ENCODE measurements at regions not wholly inside any gene's neighbourhood (a gene's known extent, or its start where the extent isn't known, plus 50 kb on each side); places are given as distances from the start of the nearest gene placed in this dataset.

- Mint-ChIP-seq H3K9me3 (no peaks in the 10 kb centered on the region), H3K27ac (no peak overlapping the region), H3K4me1 (no peaks in the 10 kb centered on the region), H3K27me3 (peaks cover 34% of the 10 kb centered on the region), H3K36me3 (no peaks in the 10 kb centered on the region), H3K4me3 (no peak overlapping the region)
- DNase-seq = no peak
- CTCF ChIA-PET = interaction anchor here (1.8 kb wide), 1 partner anchor 12 kb away, joined by 4 read pairs; no protein-coding TSS in a partner anchor
Observed at GRCh38 chr2:200744201-200744602, 67.5 kb upstream of the BZW1 start.

GRCh38 chr2:200746301-200746700 lies 65.4 kb upstream of the BZW1 start:
- H3K27ac Mint-ChIP-seq = no peak overlapping the region
- no peaks in the 10 kb centered on the region for H3K36me3 Mint-ChIP-seq
- peaks cover 31% of the 10 kb centered on the region for H3K27me3 Mint-ChIP-seq
- no peak overlapping the region for H3K4me3 Mint-ChIP-seq
- CTCF ChIA-PET = no interaction called here
- no peaks in the 10 kb centered on the region for H3K9me3 Mint-ChIP-seq
- H3K4me1 Mint-ChIP-seq = no peaks in the 10 kb centered on the region
- no peak for DNase-seq

GRCh38 chr2:200747668-200748618 lies 63.8 kb upstream of the BZW1 start:
- H3K4me1 Mint-ChIP-seq = no peaks in the 10 kb centered on the region
- no peak overlapping the region for H3K4me3 Mint-ChIP-seq
- CTCF ChIA-PET = interaction anchor here (0.9 to 1.5 kb wide), 2 partner anchors 17 to 34 kb away, joined by 3 read pairs; no protein-coding TSS in a partner anchor
- DNase-seq = no peak
- no peaks in the 10 kb centered on the region for H3K36me3 Mint-ChIP-seq
- H3K9me3 Mint-ChIP-seq = no peaks in the 10 kb centered on the region
- no peak overlapping the region for H3K27ac Mint-ChIP-seq
- peaks cover 32% of the 10 kb centered on the region for H3K27me3 Mint-ChIP-seq

- H3K27ac Mint-ChIP-seq = no peak overlapping the region
- CTCF ChIA-PET = interaction anchor here (1.5 kb wide), 1 partner anchor 16 kb away, joined by 3 read pairs; no protein-coding TSS in a partner anchor
- no peaks in the 10 kb centered on the region for H3K36me3 Mint-ChIP-seq
- no peak overlapping the region for H3K4me3 Mint-ChIP-seq
- no peaks in the 10 kb centered on the region for H3K9me3 Mint-ChIP-seq
- no peak for DNase-seq
- no peaks in the 10 kb centered on the region for H3K4me1 Mint-ChIP-seq
- peaks cover 30% of the 10 kb centered on the region for H3K27me3 Mint-ChIP-seq
Observed at GRCh38 chr2:200748779-200749178, 62.9 kb upstream of the BZW1 start.

GRCh38 chr2:200749631-200750322 lies 61.9 kb upstream of the BZW1 start:
- Mint-ChIP-seq H3K36me3 (no peaks in the 10 kb centered on the region), H3K4me3 (no peak overlapping the region), H3K27ac (no peak overlapping the region), H3K9me3 (no peaks in the 10 kb centered on the region), H3K4me1 (no peaks in the 10 kb centered on the region), H3K27me3 (peaks cover 35% of the 10 kb centered on the region)
- DNase-seq = no peak
- CTCF ChIA-PET = no interaction called here

GRCh38 chr2:200750323-200750910 lies 61.3 kb upstream of the BZW1 start:
- peaks cover 40% of the 10 kb centered on the region for H3K27me3 Mint-ChIP-seq
- no peaks in the 10 kb centered on the region for H3K4me1 Mint-ChIP-seq
- no peaks in the 10 kb centered on the region for H3K36me3 Mint-ChIP-seq
- H3K27ac Mint-ChIP-seq = no peak overlapping the region
- no peaks in the 10 kb centered on the region for H3K9me3 Mint-ChIP-seq
- H3K4me3 Mint-ChIP-seq = no peak overlapping the region
- CTCF ChIA-PET = interaction anchor here (0.7 kb wide), 1 partner anchor 689 kb away, joined by 3 read pairs; no protein-coding TSS in a partner anchor
- no peak for DNase-seq

GRCh38 chr2:200751786-200752185 lies 59.9 kb upstream of the BZW1 start:
- no peaks in the 10 kb centered on the region for H3K36me3 Mint-ChIP-seq
- H3K4me3 Mint-ChIP-seq = no peak overlapping the region
- H3K27me3 Mint-ChIP-seq = peaks cover 44% of the 10 kb centered on the region
- no peak for DNase-seq
- CTCF ChIA-PET = interaction anchor here (0.7 kb wide), 1 partner anchor 168 kb away, joined by 3 read pairs; no protein-coding TSS in a partner anchor
- no peaks in the 10 kb centered on the region for H3K9me3 Mint-ChIP-seq
- no peak overlapping the region for H3K27ac Mint-ChIP-seq
- H3K4me1 Mint-ChIP-seq = no peaks in the 10 kb centered on the region

- DNase-seq = no peak
- peaks cover 49% of the 10 kb centered on the region for H3K27me3 Mint-ChIP-seq
- no peaks in the 10 kb centered on the region for H3K9me3 Mint-ChIP-seq
- H3K27ac Mint-ChIP-seq = no peak overlapping the region
- no peaks in the 10 kb centered on the region for H3K36me3 Mint-ChIP-seq
- CTCF ChIA-PET = no interaction called here
- H3K4me1 Mint-ChIP-seq = no peaks in the 10 kb centered on the region
- H3K4me3 Mint-ChIP-seq = no peak overlapping the region
Observed at GRCh38 chr2:200752332-200752731, 59.4 kb upstream of the BZW1 start.

GRCh38 chr2:200752835-200753234 lies 58.9 kb upstream of the BZW1 start:
- DNase-seq = no peak
- Mint-ChIP-seq H3K27ac (no peak overlapping the region), H3K36me3 (no peaks in the 10 kb centered on the region), H3K27me3 (peaks cover 49% of the 10 kb centered on the region), H3K4me1 (no peaks in the 10 kb centered on the region), H3K9me3 (no peaks in the 10 kb centered on the region), H3K4me3 (no peak overlapping the region)
- CTCF ChIA-PET = no interaction called here

GRCh38 chr2:200756618-200757321 lies 54.9 kb upstream of the BZW1 start:
- CTCF ChIA-PET = interaction anchor here (0.9 to 1.8 kb wide), 4 partner anchors 8 to 44 kb away, joined by 3 to 4 read pairs (median 4); no protein-coding TSS in a partner anchor
- H3K36me3 Mint-ChIP-seq = no peaks in the 10 kb centered on the region
- no peaks in the 10 kb centered on the region for H3K9me3 Mint-ChIP-seq
- H3K27me3 Mint-ChIP-seq = peaks cover 38% of the 10 kb centered on the region
- H3K4me3 Mint-ChIP-seq = no peak overlapping the region
- H3K4me1 Mint-ChIP-seq = no peaks in the 10 kb centered on the region
- no peak for DNase-seq
- H3K27ac Mint-ChIP-seq = no peak overlapping the region

- CTCF ChIA-PET = interaction anchor here (1.7 kb wide), 1 partner anchor 12 kb away, joined by 4 read pairs; no protein-coding TSS in a partner anchor
- no peaks in the 10 kb centered on the region for H3K4me1 Mint-ChIP-seq
- no peaks in the 10 kb centered on the region for H3K9me3 Mint-ChIP-seq
- no peaks in the 10 kb centered on the region for H3K36me3 Mint-ChIP-seq
- H3K27me3 Mint-ChIP-seq = peaks cover 33% of the 10 kb centered on the region
- H3K4me3 Mint-ChIP-seq = no peak overlapping the region
- no peak for DNase-seq
- H3K27ac Mint-ChIP-seq = no peak overlapping the region
Observed at GRCh38 chr2:200757399-200757798, 54.3 kb upstream of the BZW1 start.

- CTCF ChIA-PET = no interaction called here
- H3K27ac Mint-ChIP-seq = no peak overlapping the region
- H3K9me3 Mint-ChIP-seq = no peaks in the 10 kb centered on the region
- no peaks in the 10 kb centered on the region for H3K4me1 Mint-ChIP-seq
- H3K4me3 Mint-ChIP-seq = no peak overlapping the region
- no peak for DNase-seq
- H3K27me3 Mint-ChIP-seq = peaks cover 30% of the 10 kb centered on the region
- no peaks in the 10 kb centered on the region for H3K36me3 Mint-ChIP-seq
Observed at GRCh38 chr2:200758341-200758740, 53.4 kb upstream of the BZW1 start.

GRCh38 chr2:200761266-200761665 lies 50.4 kb upstream of the BZW1 start:
- Mint-ChIP-seq H3K27me3 (peaks cover 16% of the 10 kb centered on the region), H3K4me1 (peaks cover 14% of the 10 kb centered on the region), H3K9me3 (no peaks in the 10 kb centered on the region), H3K27ac (no peak overlapping the region), H3K4me3 (no peak overlapping the region), H3K36me3 (no peaks in the 10 kb centered on the region)
- DNase-seq = no peak
- CTCF ChIA-PET = no interaction called here

Data from activated naive CD4-positive, alpha-beta T cell treated with anti-CD3 and anti-CD28 coated beads, Interleukin-2, amount 10 ng/mL, durations not matched to agents 7 days and 5 days (primary cell).